Large intestine (tissue), 3 donors: ENCODE measurements at regions not wholly inside any gene's neighbourhood (a gene's known extent, or its start where the extent isn't known, plus 50 kb on each side); places are given as distances from the start of the nearest gene placed in this dataset.

Source experiments
- DNase-seq, 2 donors: peaks; one replicate each; pipeline versions ENCODE4 v3.0.0 to v3.0.0-alpha.2; 2013
- H3K27ac ChIP-seq: one replicate; pipeline ENCODE4 v1.5.1; 2013; ENCODE audit warnings: low read length
- H3K27me3 ChIP-seq: 2 replicates; pipeline ENCODE4 v1.6.1; 2013; ENCODE audit warnings: low read length; ENCODE audit not compliant: control insufficient read depth, insufficient read depth
- H3K36me3 ChIP-seq: 2 replicates; pipeline ENCODE4 v1.6.1; 2013; ENCODE audit warnings: low read length; ENCODE audit not compliant: control insufficient read depth, insufficient read depth
- H3K4me1 ChIP-seq: one replicate; pipeline ENCODE4 v1.6.1; 2013; ENCODE audit warnings: low read length; ENCODE audit not compliant: control insufficient read depth, insufficient read depth
- H3K4me3 ChIP-seq: one replicate; pipeline ENCODE4 v1.5.1; 2013; ENCODE audit warnings: low read length
- H3K9me3 ChIP-seq: one replicate; pipeline ENCODE4 v1.6.1; 2013; ENCODE audit warnings: mild to moderate bottlenecking, low read depth, low read length, moderate library complexity; ENCODE audit not compliant: control insufficient read depth
- WGBS: methylation state at CpG from one replicate; pipeline ENCODE4 v1.1.5; 2013; ENCODE audit warnings: low lambda C conversion rate; ENCODE audit not compliant: insufficient coverage; 5-methylcytosine and 5-hydroxymethylcytosine counted together

- H3K36me3 ChIP-seq = no peaks in the 10 kb centered on the region
- H3K4me1 ChIP-seq = no peaks in the 10 kb centered on the region
- H3K9me3 ChIP-seq = no peaks in the 10 kb centered on the region
- no peak for DNase-seq
- no peak overlapping the region for H3K4me3 ChIP-seq
- no peaks in the 10 kb centered on the region for H3K27me3 ChIP-seq
- H3K27ac ChIP-seq = no peak overlapping the region
Measured at GRCh38 chr18:30644158-30644557, 398.4 kb downstream of the DSC3 start.

GRCh38 chr18:30639361-30639760, 403.2 kb downstream of the DSC3 start:
- Histone ChIP-seq H3K9me3 (no peaks in the 10 kb centered on the region), H3K4me3 (no peak overlapping the region), H3K27ac (no peak overlapping the region), H3K4me1 (no peaks in the 10 kb centered on the region), H3K36me3 (no peaks in the 10 kb centered on the region), H3K27me3 (no peaks in the 10 kb centered on the region)
- no peak for DNase-seq
- WGBS = 67% methylated on average over 1 of the region's 4 CpGs

- no peaks in the 10 kb centered on the region for H3K27me3 ChIP-seq
- H3K4me3 ChIP-seq = no peak overlapping the region
- no peaks in the 10 kb centered on the region for H3K36me3 ChIP-seq
- H3K4me1 ChIP-seq = no peaks in the 10 kb centered on the region
- H3K9me3 ChIP-seq = no peaks in the 10 kb centered on the region
- H3K27ac ChIP-seq = no peak overlapping the region
- no peak for DNase-seq
Measured at GRCh38 chr18:30634249-30634648, 408.3 kb downstream of the DSC3 start.

- Histone ChIP-seq H3K9me3 (no peaks in the 10 kb centered on the region), H3K4me3 (no peak overlapping the region), H3K4me1 (no peaks in the 10 kb centered on the region), H3K36me3 (no peaks in the 10 kb centered on the region), H3K27ac (no peak overlapping the region), H3K27me3 (no peaks in the 10 kb centered on the region)
- peak in 1 of 2 donors; percentile 6 for DNase-seq
- WGBS = no CpG with 5 or more reads among the region's 2 CpGs
Measured at GRCh38 chr18:30632071-30632698, 410.4 kb downstream of the DSC3 start.

- H3K27ac ChIP-seq = no peak overlapping the region
- WGBS = no CpG with 5 or more reads among the region's 3 CpGs
- H3K4me1 ChIP-seq = no peaks in the 10 kb centered on the region
- no peak for DNase-seq
- no peaks in the 10 kb centered on the region for H3K27me3 ChIP-seq
- H3K4me3 ChIP-seq = no peak overlapping the region
- H3K36me3 ChIP-seq = no peaks in the 10 kb centered on the region
- H3K9me3 ChIP-seq = peaks cover 4% of the 10 kb centered on the region
Measured at GRCh38 chr18:30625961-30626360, 416.6 kb downstream of the DSC3 start.

GRCh38 chr18:30623401-30624065, 419.0 kb downstream of the DSC3 start:
- WGBS = 78% methylated on average over 5 of the region's 5 CpGs
- Histone ChIP-seq H3K27ac (no peak overlapping the region), H3K27me3 (no peaks in the 10 kb centered on the region), H3K4me1 (no peaks in the 10 kb centered on the region), H3K9me3 (peaks cover 4% of the 10 kb centered on the region), H3K4me3 (no peak overlapping the region), H3K36me3 (no peaks in the 10 kb centered on the region)
- DNase-seq = no peak

- 62% methylated on average over 3 of the region's 6 CpGs for WGBS
- no peak for DNase-seq
- peaks cover 4% of the 10 kb centered on the region for H3K9me3 ChIP-seq
- H3K27me3 ChIP-seq = no peaks in the 10 kb centered on the region
- no peak overlapping the region for H3K27ac ChIP-seq
- H3K4me3 ChIP-seq = no peak overlapping the region
- no peaks in the 10 kb centered on the region for H3K36me3 ChIP-seq
- no peaks in the 10 kb centered on the region for H3K4me1 ChIP-seq
Measured at GRCh38 chr18:30622635-30623034, 419.9 kb downstream of the DSC3 start.

- Histone ChIP-seq H3K36me3 (no peaks in the 10 kb centered on the region), H3K27me3 (no peaks in the 10 kb centered on the region), H3K4me3 (no peak overlapping the region), H3K9me3 (peaks cover 4% of the 10 kb centered on the region), H3K4me1 (no peaks in the 10 kb centered on the region), H3K27ac (no peak overlapping the region)
- DNase-seq = no peak
- WGBS = 100% methylated on average over 3 of the region's 3 CpGs
Measured at GRCh38 chr18:30622104-30622503, 420.4 kb downstream of the DSC3 start.

GRCh38 chr18:30618567-30618966, 424.0 kb downstream of the DSC3 start:
- no peaks in the 10 kb centered on the region for H3K9me3 ChIP-seq
- no peak overlapping the region for H3K4me3 ChIP-seq
- no peaks in the 10 kb centered on the region for H3K27me3 ChIP-seq
- no peaks in the 10 kb centered on the region for H3K36me3 ChIP-seq
- DNase-seq = no peak
- H3K27ac ChIP-seq = no peak overlapping the region
- no peaks in the 10 kb centered on the region for H3K4me1 ChIP-seq
- no CpG with 5 or more reads among the region's 3 CpGs for WGBS

- H3K36me3 ChIP-seq = no peaks in the 10 kb centered on the region
- no peak overlapping the region for H3K27ac ChIP-seq
- H3K4me1 ChIP-seq = no peaks in the 10 kb centered on the region
- H3K4me3 ChIP-seq = no peak overlapping the region
- DNase-seq = no peak
- WGBS = 71% methylated on average over 4 of the region's 6 CpGs
- no peaks in the 10 kb centered on the region for H3K9me3 ChIP-seq
- H3K27me3 ChIP-seq = no peaks in the 10 kb centered on the region
Measured at GRCh38 chr18:30616414-30616813, 426.1 kb downstream of the DSC3 start.

- no CpG with 5 or more reads among the region's 2 CpGs for WGBS
- Histone ChIP-seq H3K36me3 (no peaks in the 10 kb centered on the region), H3K9me3 (no peaks in the 10 kb centered on the region), H3K4me1 (no peaks in the 10 kb centered on the region), H3K4me3 (no peak overlapping the region), H3K27me3 (no peaks in the 10 kb centered on the region), H3K27ac (no peak overlapping the region)
- no peak for DNase-seq
Measured at GRCh38 chr18:30613467-30613801, 429.1 kb downstream of the DSC3 start.
